Tibial nerve (tissue), 4 donors: ENCODE measurements at regions not wholly inside any gene's neighbourhood (a gene's known extent, or its start where the extent isn't known, plus 50 kb on each side); places are given as distances from the start of the nearest gene placed in this dataset.

Source experiments
- DNase-seq, 2 donors: peaks; one replicate each; pipeline ENCODE4 v3.0.0-alpha.2; 2019; ENCODE audit warnings: low spot score in 2 of 2
- H3K27ac ChIP-seq, 4 donors: fragments of 200-600 bp; sonication (generic) in 3 of 4; one replicate each; pipeline ENCODE4 v1.5.1; 2017 to 2019; ENCODE audit warnings: mild to moderate bottlenecking in 1 of 4
- H3K27me3 ChIP-seq, 2 donors: fragments of 200-600 bp; sonication (generic) in 1 of 2; one replicate each; pipeline versions ENCODE4 v1.5.1 to v1.6.0; 2017 to 2019
- H3K36me3 ChIP-seq, 3 donors: fragments of 200-600 bp; sonication (generic); one replicate each; pipeline ENCODE4 v1.5.1; 2018 to 2019
- H3K4me1 ChIP-seq, 4 donors: fragments of 200-600 bp; sonication (generic) in 3 of 4; one replicate each; pipeline ENCODE4 v1.5.1; 2017 to 2019
- H3K4me3 ChIP-seq, 4 donors: fragments of 200-600 bp; sonication (generic) in 3 of 4; one replicate each; pipeline ENCODE4 v1.5.1; 2017 to 2019; ENCODE audit warnings: mild to moderate bottlenecking in 1 of 4, moderate library complexity in 1 of 4
- H3K9me3 ChIP-seq, 4 donors: fragments of 200-600 bp; sonication (generic) in 3 of 4; one replicate each; pipeline ENCODE4 v1.5.1; 2017 to 2019
- CTCF ChIP-seq, 5 experiments: fragments of 200-600 bp in 3 of 5; fragments of 450-650 bp in 2 of 5; sonication (generic) in 3 of 5; IDR thresholded peaks; one replicate each; pipeline ENCODE4 v1.5.1; 2016 to 2019; ENCODE audit warnings: antibody characterized with exemption in 5 of 5, mild to moderate bottlenecking in 3 of 5, moderate library complexity in 2 of 5
- EP300 ChIP-seq, 2 donors: sonication (generic); formaldehyde crosslinking; IDR thresholded peaks; one replicate each; pipeline ENCODE4 v1.6.1; 2017; ENCODE audit warnings: antibody characterized with exemption in 2 of 2, mild to moderate bottlenecking in 1 of 2
- POLR2A ChIP-seq, 2 donors: fragments of 450-650 bp; IDR thresholded peaks; one replicate each; pipeline ENCODE4 v1.6.1; 2017; ENCODE audit warnings: antibody characterized with exemption in 2 of 2, mild to moderate bottlenecking in 2 of 2, moderate library complexity in 2 of 2
- WGBS, 2 donors: methylation state at CpG; one replicate each; pipeline ENCODE4 v1.1.5; 2018; 5-methylcytosine and 5-hydroxymethylcytosine counted together

GRCh38 chr2:191625016-191625415 is 52.9 kb upstream of the NABP1 start:
- H3K36me3 ChIP-seq, result no peaks in the 10 kb centered on the region
- H3K4me1 ChIP-seq, result no peaks in the 10 kb centered on the region
- no peak for TF ChIP-seq CTCF (IDR thresholded peaks at IDR 0.05)
- TF ChIP-seq POLR2A (IDR thresholded peaks at IDR 0.05), result no peak
- no peak for TF ChIP-seq EP300 (IDR thresholded peaks at IDR 0.05)
- H3K9me3 ChIP-seq, result no peaks in the 10 kb centered on the region
- no peaks in the 10 kb centered on the region for H3K27me3 ChIP-seq
- 79 to 83% methylated on average over 3 of the region's 3 CpGs for WGBS, 2 donors
- H3K27ac ChIP-seq, result no peak overlapping the region
- no peak overlapping the region for H3K4me3 ChIP-seq
- no peak for DNase-seq

- H3K4me1 ChIP-seq, result no peaks in the 10 kb centered on the region
- DNase-seq, result no peak
- TF ChIP-seq EP300 (IDR thresholded peaks at IDR 0.05) (no peak), CTCF (IDR thresholded peaks at IDR 0.05) (no peak), POLR2A (IDR thresholded peaks at IDR 0.05) (no peak)
- no peak overlapping the region for H3K27ac ChIP-seq
- no peak overlapping the region for H3K4me3 ChIP-seq
- no peaks in the 10 kb centered on the region for H3K36me3 ChIP-seq
- no peaks in the 10 kb centered on the region for H3K9me3 ChIP-seq
- H3K27me3 ChIP-seq, result no peaks in the 10 kb centered on the region
- WGBS, 2 donors, result 46 to 79% methylated on average over 2 of the region's 2 CpGs
Measured at GRCh38 chr2:191625446-191625845, 52.5 kb upstream of the NABP1 start.

- no peaks in the 10 kb centered on the region for H3K27me3 ChIP-seq
- H3K4me3 ChIP-seq, result no peak overlapping the region
- H3K27ac ChIP-seq, result no peak overlapping the region
- H3K9me3 ChIP-seq, result no peaks in the 10 kb centered on the region
- TF ChIP-seq EP300 (IDR thresholded peaks at IDR 0.05) (no peak), CTCF (IDR thresholded peaks at IDR 0.05) (no peak), POLR2A (IDR thresholded peaks at IDR 0.05) (no peak)
- DNase-seq, result no peak
- no peaks in the 10 kb centered on the region for H3K4me1 ChIP-seq
- no peaks in the 10 kb centered on the region for H3K36me3 ChIP-seq
Measured at GRCh38 chr2:191626497-191627151, 51.3 kb upstream of the NABP1 start.

GRCh38 chr2:191627518-191627917 is 50.4 kb upstream of the NABP1 start:
- TF ChIP-seq EP300 (IDR thresholded peaks at IDR 0.05) (no peak), CTCF (IDR thresholded peaks at IDR 0.05) (no peak), POLR2A (IDR thresholded peaks at IDR 0.05) (no peak)
- H3K9me3 ChIP-seq, result no peaks in the 10 kb centered on the region
- 38 to 39% methylated on average over 1 of the region's 1 CpG for WGBS, 2 donors
- H3K4me1 ChIP-seq, result no peaks in the 10 kb centered on the region
- DNase-seq, result no peak
- no peaks in the 10 kb centered on the region for H3K36me3 ChIP-seq
- H3K27ac ChIP-seq, result no peak overlapping the region
- no peak overlapping the region for H3K4me3 ChIP-seq
- no peaks in the 10 kb centered on the region for H3K27me3 ChIP-seq
